ENCODE measurements at regions not wholly inside any gene's neighbourhood (a gene's known extent, or its start where the extent isn't known, plus 50 kb on each side); places are given as distances from the start of the nearest gene placed in this dataset.

DNA sequence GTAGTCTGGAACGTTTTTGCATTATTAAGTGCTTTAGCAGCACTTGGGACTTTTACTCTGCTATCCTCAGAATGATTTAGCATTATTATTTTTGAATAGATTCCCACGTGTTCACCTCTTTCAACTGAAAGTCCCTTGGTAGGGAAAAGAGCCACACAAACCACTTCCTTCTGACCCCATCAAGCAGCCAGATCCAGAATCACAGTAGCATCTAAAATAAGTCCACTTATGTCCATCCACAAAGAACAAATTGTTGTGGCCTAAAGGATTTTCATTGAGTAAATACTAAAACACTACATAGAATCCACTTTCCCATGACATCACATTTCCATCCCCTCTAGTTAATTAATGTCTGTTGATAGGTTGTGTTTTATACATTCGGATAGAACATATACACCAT lies 381.7 kb downstream of the AASDHPPT start:
- Histone ChIP-seq H3K27ac (ENCODE audit: low read depth in 1 of 2, low read length in 1 of 2) (no peak overlapping the region), H3K27me3 (ENCODE audit: control insufficient read depth in 2 of 2, insufficient read depth in 1 of 2, low read length in 1 of 2) (no peaks in the 10 kb centered on the region), H3K4me1 (ENCODE audit: control insufficient read depth in 2 of 2, insufficient read depth in 2 of 2, low read length in 2 of 2) (no peaks in the 10 kb centered on the region), H3K36me3 (ENCODE audit: control insufficient read depth in 2 of 2, insufficient read depth in 2 of 2, low read length in 1 of 2) (no peaks in the 10 kb centered on the region), H3K4me3 (ENCODE audit: low read length in 2 of 2) (no peak overlapping the region), H3K9me3 (ENCODE audit: control insufficient read depth in 2 of 2, insufficient read depth in 1 of 2, low read length in 1 of 2) (no peaks in the 10 kb centered on the region)
- 37% methylated on average over 3 of the region's 3 CpGs for WGBS
- DNase-seq (ENCODE audit: low read depth in 6 of 9, low spot score in 9 of 9) = no peak

DNA sequence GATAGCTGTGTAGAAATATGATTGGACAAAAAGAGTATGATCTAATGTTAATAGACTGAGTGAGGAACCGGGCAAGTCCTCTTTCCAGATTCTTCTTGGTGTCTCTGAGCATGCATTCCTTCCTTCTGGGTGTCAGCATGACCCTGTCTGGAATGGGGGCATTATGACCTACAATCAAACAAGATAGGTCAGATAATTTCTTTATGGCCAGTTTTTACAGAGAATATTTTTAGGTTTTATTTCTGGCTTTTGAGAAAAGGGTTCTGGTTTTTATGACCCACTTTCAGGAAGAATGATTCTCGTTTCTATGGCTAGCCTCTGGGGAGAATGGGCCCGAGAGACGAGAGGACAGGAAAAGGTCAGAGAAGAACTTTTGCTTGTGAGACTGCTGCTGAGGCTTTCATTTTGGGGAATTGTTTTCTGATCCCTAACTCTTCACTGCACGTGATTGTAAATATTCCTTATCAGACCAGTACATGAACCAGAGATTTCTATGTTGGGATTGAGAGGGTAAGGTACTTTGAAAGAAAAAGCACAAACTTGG lies 383.8 kb downstream of the AASDHPPT start:
- Histone ChIP-seq H3K4me1 (ENCODE audit: control insufficient read depth in 2 of 2, insufficient read depth in 2 of 2, low read length in 2 of 2) (no peaks in the 10 kb centered on the region), H3K36me3 (ENCODE audit: control insufficient read depth in 2 of 2, insufficient read depth in 2 of 2, low read length in 1 of 2) (no peaks in the 10 kb centered on the region), H3K27ac (ENCODE audit: low read depth in 1 of 2, low read length in 1 of 2) (no peak overlapping the region), H3K4me3 (ENCODE audit: low read length in 2 of 2) (no peak overlapping the region), H3K27me3 (ENCODE audit: control insufficient read depth in 2 of 2, insufficient read depth in 1 of 2, low read length in 1 of 2) (no peaks in the 10 kb centered on the region), H3K9me3 (ENCODE audit: control insufficient read depth in 2 of 2, insufficient read depth in 1 of 2, low read length in 1 of 2) (no peaks in the 10 kb centered on the region)
- DNase-seq (ENCODE audit: low read depth in 6 of 9, low spot score in 9 of 9) = no peak
- 46% methylated on average over 5 of the region's 5 CpGs for WGBS

DNA sequence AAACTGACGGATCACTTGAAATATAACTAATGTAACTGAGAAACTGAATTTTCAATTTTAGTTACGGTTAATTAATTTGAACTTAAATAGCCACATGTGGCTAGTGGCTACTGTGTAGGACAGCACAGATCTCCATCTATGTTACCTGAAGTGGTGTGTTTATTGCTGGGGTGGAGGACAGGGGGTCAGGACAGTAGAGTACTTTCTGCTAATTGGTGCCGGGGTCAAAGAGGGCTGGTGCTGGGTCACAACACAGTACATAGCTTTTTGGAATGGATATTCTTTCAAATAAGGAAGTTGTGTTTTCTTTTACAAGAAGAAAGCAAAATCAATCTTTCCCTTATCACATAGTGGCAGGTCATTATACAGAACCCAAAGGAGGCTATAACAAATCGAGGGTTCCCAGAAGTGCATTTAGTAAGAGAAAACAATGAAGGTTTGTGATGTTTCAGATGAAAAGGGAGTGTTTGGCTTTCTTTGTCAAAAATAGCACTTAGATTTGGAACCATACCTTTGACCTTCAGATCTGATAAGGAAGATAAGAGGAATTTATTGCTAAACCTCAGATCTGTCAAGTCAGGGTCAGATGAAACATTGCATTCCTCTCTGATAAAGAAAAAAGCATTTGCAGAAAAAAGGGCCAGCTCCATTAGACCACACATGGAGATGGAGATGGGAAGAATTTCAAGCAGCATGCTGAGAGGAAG lies 384.5 kb downstream of the AASDHPPT start:
- no peaks in the 10 kb centered on the region for H3K9me3 ChIP-seq (ENCODE audit: control insufficient read depth in 2 of 2, insufficient read depth in 1 of 2, low read length in 1 of 2)
- no peaks in the 10 kb centered on the region for H3K36me3 ChIP-seq (ENCODE audit: control insufficient read depth in 2 of 2, insufficient read depth in 2 of 2, low read length in 1 of 2)
- 53% methylated on average over 4 of the region's 4 CpGs for WGBS
- H3K27me3 ChIP-seq (ENCODE audit: control insufficient read depth in 2 of 2, insufficient read depth in 1 of 2, low read length in 1 of 2) = no peaks in the 10 kb centered on the region
- H3K4me1 ChIP-seq (ENCODE audit: control insufficient read depth in 2 of 2, insufficient read depth in 2 of 2, low read length in 2 of 2) = no peaks in the 10 kb centered on the region
- no peak for DNase-seq (ENCODE audit: low read depth in 6 of 9, low spot score in 9 of 9)
- H3K4me3 ChIP-seq (ENCODE audit: low read length in 2 of 2) = no peak overlapping the region
- no peak overlapping the region for H3K27ac ChIP-seq (ENCODE audit: low read depth in 1 of 2, low read length in 1 of 2)

DNA sequence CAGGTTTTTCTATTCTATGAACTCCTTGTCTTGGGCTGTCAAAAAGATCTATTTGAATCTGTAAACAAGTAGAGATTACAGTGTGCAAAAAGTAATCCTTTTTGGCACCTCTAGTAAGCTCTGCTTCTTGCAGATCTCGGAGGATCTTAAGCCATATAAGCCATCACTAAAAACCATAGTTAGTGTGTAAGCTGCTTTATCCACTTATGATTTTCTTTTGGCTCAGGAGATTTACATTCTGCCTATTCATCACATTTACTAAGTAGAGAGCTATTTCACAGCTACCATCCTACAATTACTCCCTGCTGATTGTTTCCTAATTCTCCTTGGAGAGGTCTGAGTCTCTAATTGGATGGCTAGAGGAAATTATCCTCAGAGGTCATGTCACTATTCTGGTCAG lies 385.7 kb downstream of the AASDHPPT start:
- Histone ChIP-seq H3K27ac (ENCODE audit: low read depth in 1 of 2, low read length in 1 of 2) (no peak overlapping the region), H3K4me3 (ENCODE audit: low read length in 2 of 2) (no peak overlapping the region), H3K4me1 (ENCODE audit: control insufficient read depth in 2 of 2, insufficient read depth in 2 of 2, low read length in 2 of 2) (no peaks in the 10 kb centered on the region), H3K27me3 (ENCODE audit: control insufficient read depth in 2 of 2, insufficient read depth in 1 of 2, low read length in 1 of 2) (no peaks in the 10 kb centered on the region), H3K36me3 (ENCODE audit: control insufficient read depth in 2 of 2, insufficient read depth in 2 of 2, low read length in 1 of 2) (no peaks in the 10 kb centered on the region), H3K9me3 (ENCODE audit: control insufficient read depth in 2 of 2, insufficient read depth in 1 of 2, low read length in 1 of 2) (no peaks in the 10 kb centered on the region)
- no peak for DNase-seq (ENCODE audit: low read depth in 6 of 9, low spot score in 9 of 9)
- WGBS = 83% methylated on average over 1 of the region's 1 CpG

DNA sequence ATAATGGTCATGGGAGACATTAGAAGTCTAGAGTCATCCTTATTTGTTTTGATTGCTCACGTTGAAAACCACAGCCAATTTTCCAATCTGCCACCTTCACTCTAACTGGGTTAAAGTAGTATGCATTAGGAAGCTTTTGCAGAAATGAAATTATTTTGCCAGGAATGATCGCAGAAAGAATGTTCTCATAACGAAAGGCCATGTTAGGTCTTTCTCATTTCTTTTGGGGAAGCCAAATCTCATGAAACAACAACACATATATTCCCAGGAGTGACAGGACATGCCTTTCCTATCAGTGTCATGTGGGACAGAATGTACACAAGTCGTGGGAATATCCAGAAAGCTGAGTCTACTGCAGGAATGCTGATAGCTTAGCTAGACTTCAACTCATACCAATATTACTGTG lies 386.3 kb downstream of the AASDHPPT start:
- Histone ChIP-seq H3K27ac (ENCODE audit: low read depth in 1 of 2, low read length in 1 of 2) (no peak overlapping the region), H3K4me3 (ENCODE audit: low read length in 2 of 2) (no peak overlapping the region), H3K9me3 (ENCODE audit: control insufficient read depth in 2 of 2, insufficient read depth in 1 of 2, low read length in 1 of 2) (no peaks in the 10 kb centered on the region), H3K27me3 (ENCODE audit: control insufficient read depth in 2 of 2, insufficient read depth in 1 of 2, low read length in 1 of 2) (no peaks in the 10 kb centered on the region), H3K4me1 (ENCODE audit: control insufficient read depth in 2 of 2, insufficient read depth in 2 of 2, low read length in 2 of 2) (no peaks in the 10 kb centered on the region), H3K36me3 (ENCODE audit: control insufficient read depth in 2 of 2, insufficient read depth in 2 of 2, low read length in 1 of 2) (no peaks in the 10 kb centered on the region)
- DNase-seq (ENCODE audit: low read depth in 6 of 9, low spot score in 9 of 9) = no peak
- 51% methylated on average over 4 of the region's 4 CpGs for WGBS

DNA sequence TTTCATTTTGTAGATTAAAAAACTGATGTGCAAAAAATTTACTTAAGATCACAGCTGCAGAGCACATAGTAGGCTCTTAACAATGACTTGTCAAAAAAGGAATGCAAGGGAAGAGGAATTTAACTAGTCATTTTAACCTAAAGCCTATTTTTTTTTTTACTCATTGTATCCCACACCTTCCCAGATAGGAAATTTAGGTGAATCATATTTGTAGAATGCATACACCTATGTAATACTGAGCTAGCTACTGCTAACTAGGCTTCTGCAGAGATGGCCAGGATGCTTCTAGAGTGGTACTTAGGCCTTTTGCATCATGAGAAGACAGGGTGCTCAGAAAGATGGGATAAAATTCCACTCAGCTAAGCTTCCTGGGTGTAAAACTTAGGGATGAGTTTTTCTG lies 387.3 kb downstream of the AASDHPPT start:
- H3K36me3 ChIP-seq (ENCODE audit: control insufficient read depth in 2 of 2, insufficient read depth in 2 of 2, low read length in 1 of 2) = no peaks in the 10 kb centered on the region
- H3K27me3 ChIP-seq (ENCODE audit: control insufficient read depth in 2 of 2, insufficient read depth in 1 of 2, low read length in 1 of 2) = no peaks in the 10 kb centered on the region
- no peaks in the 10 kb centered on the region for H3K9me3 ChIP-seq (ENCODE audit: control insufficient read depth in 2 of 2, insufficient read depth in 1 of 2, low read length in 1 of 2)
- H3K4me3 ChIP-seq (ENCODE audit: low read length in 2 of 2) = no peak overlapping the region
- DNase-seq (ENCODE audit: low read depth in 6 of 9, low spot score in 9 of 9) = no peak
- H3K4me1 ChIP-seq (ENCODE audit: control insufficient read depth in 2 of 2, insufficient read depth in 2 of 2, low read length in 2 of 2) = no peaks in the 10 kb centered on the region
- H3K27ac ChIP-seq (ENCODE audit: low read depth in 1 of 2, low read length in 1 of 2) = no peak overlapping the region

DNA sequence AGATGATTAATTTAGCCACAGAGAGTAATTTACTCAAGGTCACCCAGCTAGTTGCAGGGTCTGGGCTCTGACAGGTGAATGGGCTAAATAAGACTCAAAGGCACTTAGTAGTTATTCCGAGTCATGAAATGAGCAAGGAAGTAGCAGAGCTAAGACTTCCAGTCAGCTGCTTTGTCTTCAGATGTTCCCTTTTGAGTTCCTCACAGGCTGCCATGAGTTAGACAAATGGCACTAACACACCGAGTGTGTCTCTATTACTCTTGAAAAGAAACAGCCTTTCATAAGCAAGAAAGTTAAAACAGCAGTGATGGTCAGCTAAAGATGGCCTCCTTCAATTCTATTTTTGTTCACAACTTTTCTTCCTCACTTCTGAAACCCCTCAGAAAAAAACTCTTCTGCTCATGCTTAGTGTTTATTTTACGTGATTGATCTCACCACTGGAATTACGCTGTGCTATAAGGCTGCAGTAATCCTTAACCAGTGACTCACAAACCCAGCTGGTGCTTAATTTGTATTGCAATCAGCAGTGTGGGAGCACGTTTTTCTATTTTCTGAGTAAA lies 389.1 kb downstream of the AASDHPPT start:
- 56% methylated on average over 5 of the region's 5 CpGs for WGBS
- Histone ChIP-seq H3K36me3 (ENCODE audit: control insufficient read depth in 2 of 2, insufficient read depth in 2 of 2, low read length in 1 of 2) (no peaks in the 10 kb centered on the region), H3K9me3 (ENCODE audit: control insufficient read depth in 2 of 2, insufficient read depth in 1 of 2, low read length in 1 of 2) (no peaks in the 10 kb centered on the region)

DNA sequence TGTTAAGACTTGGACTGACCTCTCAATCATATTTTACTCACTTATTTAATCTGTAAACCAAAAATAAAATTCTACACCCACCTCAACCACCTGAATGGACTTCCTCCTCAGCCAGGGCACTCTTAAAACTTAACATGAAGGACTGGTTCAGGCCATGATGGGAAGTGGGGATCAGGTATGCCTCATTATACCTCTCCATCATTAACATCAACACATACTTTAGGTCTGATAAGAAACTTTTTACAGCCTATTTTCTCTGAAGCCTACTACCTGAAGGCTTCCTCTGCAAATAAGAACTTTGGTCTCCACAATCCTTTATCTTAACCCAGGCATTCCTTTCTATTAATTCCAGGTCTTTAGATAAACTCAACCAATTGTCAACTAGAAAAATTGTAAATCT lies 390.0 kb downstream of the AASDHPPT start:
- Histone ChIP-seq H3K27me3 (ENCODE audit: control insufficient read depth in 2 of 2, insufficient read depth in 1 of 2, low read length in 1 of 2) (no peaks in the 10 kb centered on the region), H3K36me3 (ENCODE audit: control insufficient read depth in 2 of 2, insufficient read depth in 2 of 2, low read length in 1 of 2) (no peaks in the 10 kb centered on the region)
- no peak for DNase-seq (ENCODE audit: low read depth in 6 of 9, low spot score in 9 of 9)

More for the DNA sequence above, 389.1 kb downstream of the AASDHPPT start:
- no peaks in the 10 kb centered on the region for H3K4me1 ChIP-seq (ENCODE audit: control insufficient read depth in 2 of 2, insufficient read depth in 2 of 2, low read length in 2 of 2)
- H3K27ac ChIP-seq (ENCODE audit: low read depth in 1 of 2, low read length in 1 of 2) = no peak overlapping the region
- H3K4me3 ChIP-seq (ENCODE audit: low read length in 2 of 2) = no peak overlapping the region
- DNase-seq (ENCODE audit: low read depth in 6 of 9, low spot score in 9 of 9) = no peak
- H3K27me3 ChIP-seq (ENCODE audit: control insufficient read depth in 2 of 2, insufficient read depth in 1 of 2, low read length in 1 of 2) = no peaks in the 10 kb centered on the region

DNA sequence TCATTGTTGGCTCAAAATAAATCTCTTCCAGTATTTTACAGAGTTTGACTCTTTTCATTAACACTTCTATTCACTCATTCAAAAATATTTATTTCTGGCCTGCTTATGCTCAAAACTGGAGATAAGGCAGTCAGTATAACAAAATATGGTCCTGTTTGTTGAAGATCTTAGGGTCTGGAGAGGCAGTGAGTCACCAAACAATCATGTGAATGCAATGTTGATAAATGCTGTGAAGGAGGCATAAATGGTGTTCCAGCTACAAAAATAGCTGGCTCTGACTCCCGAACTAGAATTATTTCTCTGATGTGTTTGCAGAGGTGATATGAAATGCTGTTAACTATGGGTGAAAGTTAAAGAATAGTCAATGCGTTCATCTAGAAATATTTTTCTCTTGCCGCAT lies 390.6 kb downstream of the AASDHPPT start:
- no peak overlapping the region for H3K27ac ChIP-seq (ENCODE audit: low read depth in 1 of 2, low read length in 1 of 2)
- no peak for DNase-seq (ENCODE audit: low read depth in 6 of 9, low spot score in 9 of 9)
- WGBS = 92% methylated on average over 3 of the region's 3 CpGs

More for the DNA sequence above, 390.0 kb downstream of the AASDHPPT start:
- H3K4me1 ChIP-seq (ENCODE audit: control insufficient read depth in 2 of 2, insufficient read depth in 2 of 2, low read length in 2 of 2) = no peaks in the 10 kb centered on the region
- no peak overlapping the region for H3K4me3 ChIP-seq (ENCODE audit: low read length in 2 of 2)
- H3K9me3 ChIP-seq (ENCODE audit: control insufficient read depth in 2 of 2, insufficient read depth in 1 of 2, low read length in 1 of 2) = no peaks in the 10 kb centered on the region
- H3K27ac ChIP-seq (ENCODE audit: low read depth in 1 of 2, low read length in 1 of 2) = no peak overlapping the region

More for the DNA sequence above, 390.6 kb downstream of the AASDHPPT start:
- Histone ChIP-seq H3K36me3 (ENCODE audit: control insufficient read depth in 2 of 2, insufficient read depth in 2 of 2, low read length in 1 of 2) (no peaks in the 10 kb centered on the region), H3K4me1 (ENCODE audit: control insufficient read depth in 2 of 2, insufficient read depth in 2 of 2, low read length in 2 of 2) (no peaks in the 10 kb centered on the region), H3K4me3 (ENCODE audit: low read length in 2 of 2) (no peak overlapping the region), H3K27me3 (ENCODE audit: control insufficient read depth in 2 of 2, insufficient read depth in 1 of 2, low read length in 1 of 2) (no peaks in the 10 kb centered on the region), H3K9me3 (ENCODE audit: control insufficient read depth in 2 of 2, insufficient read depth in 1 of 2, low read length in 1 of 2) (no peaks in the 10 kb centered on the region)
